Endothelial cell of umbilical vein (primary cell): ENCODE measurements at regions not wholly inside any gene's neighbourhood (a gene's known extent, or its start where the extent isn't known, plus 50 kb on each side); places are given as distances from the start of the nearest gene placed in this dataset.

Experiments
- BruUV-seq: library from RNA; stranded (reverse); fragments of 400-500 nt; replicated peaks from 2 replicates; lab custom pipeline; 2021; lab: Mats Ljungman, UMichigan
- CTCF ChIA-PET: fragments of 300-600, 350-600 bp; sonication (Branson Sonifier 250); formaldehyde crosslinking; loops from one replicate; lab custom pipeline; 2021; ENCODE audit warnings: antibody characterized with exemption, inconsistent platforms; lab: Charles Lee
- POLR2A ChIA-PET: fragments of 300-600, 350-600 bp; sonication (Branson Sonifier 250); formaldehyde crosslinking; loops from one replicate; lab custom pipeline; 2021; ENCODE audit warnings: antibody characterized with exemption, inconsistent platforms; lab: Charles Lee
- DNase-seq: peaks from one replicate; pipeline ENCODE4 v3.0.0-alpha.2; 2011; ENCODE audit warnings: low read depth, low spot score
- FAIRE-seq: peaks from 2 replicates; lab custom pipeline; 2011; peaks lifted over from hg19 to GRCh38; lab: Jason Lieb, UNC
- H2AFZ ChIP-seq: 2 replicates; pipeline ENCODE4 v1.6.0; 2012; ENCODE audit warnings: low read depth, low read length, control low read depth, inconsistent platforms
- H3K27ac ChIP-seq: 2 replicates; pipeline ENCODE4 v1.5.1; 2011; ENCODE audit warnings: low read depth, mild to moderate bottlenecking, control low read depth, low read length, moderate library complexity; ENCODE audit not compliant: insufficient read depth
- H3K27me3 ChIP-seq, 2 experiments: 2 replicates each; pipeline versions ENCODE4 v1.6.0 to v1.6.1; 2011; ENCODE audit warnings: low read length in 2 of 2, mixed read lengths in 1 of 2; ENCODE audit not compliant: control insufficient read depth in 2 of 2, insufficient read depth in 2 of 2
- H3K36me3 ChIP-seq, 2 experiments: 2 replicates in 1 of 2; 3 replicates in 1 of 2; pipeline ENCODE4 v1.5.1; 2011; ENCODE audit warnings: low read length in 2 of 2, mild to moderate bottlenecking in 1 of 2, moderate library complexity in 1 of 2; ENCODE audit not compliant: control insufficient read depth in 2 of 2, insufficient read depth in 2 of 2; ENCODE audit errors: extremely low read depth in 1 of 2
- H3K4me1 ChIP-seq: 3 replicates; pipeline ENCODE4 v1.5.1; 2011; ENCODE audit warnings: mild to moderate bottlenecking, low read length; ENCODE audit not compliant: control insufficient read depth, insufficient read depth; ENCODE audit errors: extremely low read depth
- H3K4me2 ChIP-seq: 2 replicates; pipeline ENCODE4 v1.6.1; 2011; ENCODE audit warnings: low read length, control low read depth, mixed read lengths; ENCODE audit not compliant: insufficient read depth
- H3K4me3 ChIP-seq, 3 experiments: fragments of 200-600 bp in 1 of 3; sonication (generic), shearing (Covaris generic) in 1 of 3; replicated peaks in 1 of 3; 2 replicates each; pipeline ENCODE4 v1.5.1; 2011 to 2016; ENCODE audit warnings: control low read depth in 3 of 3, low read length in 3 of 3, mild to moderate bottlenecking in 2 of 3, inconsistent platforms in 1 of 3, low read depth in 1 of 3, moderate library complexity in 1 of 3; ENCODE audit not compliant: insufficient read depth in 1 of 3
- H3K79me2 ChIP-seq: 2 replicates; pipeline ENCODE4 v1.6.0; 2012; ENCODE audit warnings: low read length, inconsistent platforms; ENCODE audit not compliant: control insufficient read depth, insufficient read depth
- H3K9ac ChIP-seq: replicated peaks from 2 replicates; pipeline ENCODE3; 2011; ENCODE audit warnings: low read length, control low read depth; ENCODE audit not compliant: insufficient read depth; ENCODE audit errors: extremely low read depth
- H3K9me1 ChIP-seq: replicated peaks from 3 replicates; pipeline ENCODE4 v1.6.0; 2011; ENCODE audit warnings: mild to moderate bottlenecking, low read length; ENCODE audit not compliant: control insufficient read depth, insufficient read depth; ENCODE audit errors: extremely low read depth
- H3K9me3 ChIP-seq: replicated peaks from 2 replicates; pipeline ENCODE4 v1.5.1; 2012; ENCODE audit warnings: low read length, inconsistent platforms; ENCODE audit not compliant: control insufficient read depth, insufficient read depth
- H4K20me1 ChIP-seq: replicated peaks from 2 replicates; pipeline ENCODE3; 2011; ENCODE audit warnings: mild to moderate bottlenecking, low read length; ENCODE audit not compliant: control insufficient read depth, insufficient read depth; ENCODE audit errors: extremely low read depth
- EZH2 ChIP-seq: IDR thresholded peaks from 2 replicates; pipeline ENCODE4 v1.6.1; 2012; ENCODE audit warnings: borderline replicate concordance, low read depth, mild to moderate bottlenecking, moderate library complexity, low read length, inconsistent platforms; ENCODE audit not compliant: severe bottlenecking
- FOS ChIP-seq: IDR thresholded peaks from 2 replicates; pipeline ENCODE4 v1.6.1; 2011; ENCODE audit warnings: mild to moderate bottlenecking, low read length, moderate library complexity, borderline replicate concordance; ENCODE audit not compliant: insufficient read depth
- GATA2 ChIP-seq: IDR thresholded peaks from 2 replicates; pipeline ENCODE4 v1.7.0; 2011; ENCODE audit warnings: low read depth, mild to moderate bottlenecking, moderate library complexity, mixed read lengths, low read length; ENCODE audit not compliant: insufficient read length, insufficient read depth
- JUN ChIP-seq: IDR thresholded peaks from 2 replicates; pipeline ENCODE4 v1.6.1; 2011; ENCODE audit warnings: borderline replicate concordance, low read depth; ENCODE audit not compliant: insufficient read length, insufficient read depth
- MYC ChIP-seq: IDR thresholded peaks from one replicate; pipeline ENCODE4 v1.6.1; 2011; ENCODE audit warnings: mild to moderate bottlenecking, low read depth, low read length
- POLR2A ChIP-seq: IDR thresholded peaks from 2 replicates; pipeline ENCODE4 v1.6.1; 2012; ENCODE audit warnings: low read depth, mild to moderate bottlenecking, control low read depth, low read length
- POLR2AphosphoS5 ChIP-seq: IDR thresholded peaks from 2 replicates; pipeline ENCODE4 v1.6.1; 2012; ENCODE audit warnings: low read depth, mild to moderate bottlenecking, control low read depth, low read length, moderate library complexity; ENCODE audit not compliant: insufficient read depth
- dilution Hi-C: fragments of 300-500 bp; cut with MboI; formaldehyde crosslinking; loops from one replicate; pipeline ENCODE4 v1.15.0; 2019; ENCODE audit warnings: low sequenced_read_pairs; ENCODE audit not compliant: extremely low pct_ligation_motif_present
- intact Hi-C: fragments of 100-400 bp; cut with micrococcal nuclease; formaldehyde crosslinking; loops from one replicate; pipeline ENCODE4 v1.10.0; 2022
- TF ChIP-seq, protein P1 (sequence below), 2 donors: IDR thresholded peaks; 1 replicate in 1 of 2; 2 replicates in 1 of 2; pipeline ENCODE4 v1.5.1; 2011; ENCODE audit warnings: low read length in 2 of 2, mild to moderate bottlenecking in 2 of 2, moderate library complexity in 2 of 2, control low read depth in 1 of 2, inconsistent platforms in 1 of 2, low read depth in 1 of 2; ENCODE audit not compliant: insufficient read depth in 1 of 2; ENCODE audit errors: extremely low read depth in 1 of 2
- TF ChIP-seq, protein P2 (sequence below): IDR thresholded peaks from 2 replicates; pipeline ENCODE4 v1.6.1; 2011; ENCODE audit not compliant: insufficient read depth, insufficient read length

DNA sequence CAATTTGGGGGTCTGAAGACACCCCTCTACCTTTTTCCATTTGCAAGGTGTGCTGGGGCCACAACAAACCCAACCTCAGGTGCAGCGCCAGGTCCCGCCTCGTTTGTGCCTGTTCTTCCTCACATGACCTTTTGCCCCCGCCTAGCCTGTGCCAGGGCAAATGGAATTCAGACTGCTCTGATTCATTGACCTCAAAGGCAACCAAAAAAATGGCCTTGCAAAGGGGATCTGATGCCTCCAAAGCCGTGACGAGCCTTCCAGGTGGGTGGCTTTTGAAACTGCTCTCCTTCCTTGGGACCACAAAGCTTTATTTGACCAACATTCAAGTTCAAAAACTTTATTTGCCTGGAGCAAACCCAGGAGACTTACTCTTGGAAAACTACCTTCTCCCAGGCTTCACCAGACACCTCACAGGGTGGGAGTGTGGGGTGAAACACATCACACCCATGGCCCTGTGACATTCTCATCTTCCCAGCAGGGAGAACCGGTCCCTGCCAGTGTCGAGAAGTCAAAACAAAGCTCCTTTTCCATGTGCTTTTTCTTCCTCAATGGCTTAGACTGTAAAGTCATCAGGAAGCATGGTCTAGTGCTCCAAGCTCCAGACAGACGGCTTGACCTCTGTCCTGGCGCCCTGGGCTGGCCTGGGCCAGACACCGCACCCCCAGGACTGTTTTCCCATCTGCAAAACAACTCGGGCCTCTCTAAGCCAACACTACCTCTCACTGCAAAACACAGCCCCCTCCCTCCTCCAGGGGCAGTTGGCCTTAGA is 103.9 kb upstream of the HES1 start:
- Histone ChIP-seq H3K79me2 (no peaks in the 10 kb centered on the region), H3K9ac (no peak overlapping the region), H3K4me2 (no peak overlapping the region), H2AFZ (no peak overlapping the region), H4K20me1 (no peaks in the 10 kb centered on the region), H3K9me3 (no peaks in the 10 kb centered on the region), H3K27ac (no peak overlapping the region), H3K27me3 (no peaks in the 10 kb centered on the region), H3K4me3 (no peak overlapping the region), H3K36me3 (no peaks in the 10 kb centered on the region), H3K9me1 (no peaks in the 10 kb centered on the region), H3K4me1 (no peaks in the 10 kb centered on the region)
- FAIRE-seq (no peak), DNase-seq (no peak)
- BruUV-seq: no TSS peak
- dilution Hi-C loops: no loop called here
- TF ChIP-seq GATA2 (no peak), FOS (no peak), JUN (no peak), EZH2 (no peak), POLR2AphosphoS5 (no peak), MYC (no peak), POLR2A (no peak)
- TF ChIP-seq, protein P1, sequence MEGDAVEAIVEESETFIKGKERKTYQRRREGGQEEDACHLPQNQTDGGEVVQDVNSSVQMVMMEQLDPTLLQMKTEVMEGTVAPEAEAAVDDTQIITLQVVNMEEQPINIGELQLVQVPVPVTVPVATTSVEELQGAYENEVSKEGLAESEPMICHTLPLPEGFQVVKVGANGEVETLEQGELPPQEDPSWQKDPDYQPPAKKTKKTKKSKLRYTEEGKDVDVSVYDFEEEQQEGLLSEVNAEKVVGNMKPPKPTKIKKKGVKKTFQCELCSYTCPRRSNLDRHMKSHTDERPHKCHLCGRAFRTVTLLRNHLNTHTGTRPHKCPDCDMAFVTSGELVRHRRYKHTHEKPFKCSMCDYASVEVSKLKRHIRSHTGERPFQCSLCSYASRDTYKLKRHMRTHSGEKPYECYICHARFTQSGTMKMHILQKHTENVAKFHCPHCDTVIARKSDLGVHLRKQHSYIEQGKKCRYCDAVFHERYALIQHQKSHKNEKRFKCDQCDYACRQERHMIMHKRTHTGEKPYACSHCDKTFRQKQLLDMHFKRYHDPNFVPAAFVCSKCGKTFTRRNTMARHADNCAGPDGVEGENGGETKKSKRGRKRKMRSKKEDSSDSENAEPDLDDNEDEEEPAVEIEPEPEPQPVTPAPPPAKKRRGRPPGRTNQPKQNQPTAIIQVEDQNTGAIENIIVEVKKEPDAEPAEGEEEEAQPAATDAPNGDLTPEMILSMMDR (IDR thresholded peaks at IDR 0.05; ENCODE audit: extremely low read depth in 1 of 2, insufficient read depth in 1 of 2, low read depth in 1 of 2, low read length in 2 of 2): no peak
- TF ChIP-seq, protein P2, sequence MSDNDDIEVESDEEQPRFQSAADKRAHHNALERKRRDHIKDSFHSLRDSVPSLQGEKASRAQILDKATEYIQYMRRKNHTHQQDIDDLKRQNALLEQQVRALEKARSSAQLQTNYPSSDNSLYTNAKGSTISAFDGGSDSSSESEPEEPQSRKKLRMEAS: no peak
- ChIA-PET CTCF (no interaction called here), POLR2A (no interaction called here)
- intact Hi-C loops: no loop called here
